Mononuclear cell (primary cell): ENCODE measurements at regions not wholly inside any gene's neighbourhood (a gene's known extent, or its start where the extent isn't known, plus 50 kb on each side); places are given as distances from the start of the nearest gene placed in this dataset.

Source experiments
- H3K27me3 ChIP-seq: 2 replicates; pipeline ENCODE4 v1.6.0; 2011; ENCODE audit warnings: low read length, control low read depth; ENCODE audit not compliant: insufficient read depth
- H3K4me1 ChIP-seq: 2 replicates; pipeline ENCODE4 v1.5.1; 2011; ENCODE audit warnings: mild to moderate bottlenecking, low read length, control low read depth; ENCODE audit not compliant: insufficient read depth
- H3K4me3 ChIP-seq: 2 replicates; pipeline ENCODE4 v1.5.1; 2011; ENCODE audit warnings: mild to moderate bottlenecking, low read length, moderate library complexity
- H3K9me3 ChIP-seq: 2 replicates; pipeline ENCODE4 v1.5.1; 2011; ENCODE audit warnings: low read depth, mild to moderate bottlenecking, control low read depth, low read length

GRCh38 chr1:109821221-109821669 is 57.5 kb upstream of the EPS8L3 start:
- H3K4me3 ChIP-seq = no peak overlapping the region
- no peaks in the 10 kb centered on the region for H3K27me3 ChIP-seq
- H3K4me1 ChIP-seq = peaks cover 96% of the 10 kb centered on the region
- H3K9me3 ChIP-seq = no peaks in the 10 kb centered on the region

- H3K4me1 ChIP-seq = peaks cover 97% of the 10 kb centered on the region
These were observed 56.2 kb upstream of the EPS8L3 start for GRCh38 chr1:109819906-109820305.

DNA sequence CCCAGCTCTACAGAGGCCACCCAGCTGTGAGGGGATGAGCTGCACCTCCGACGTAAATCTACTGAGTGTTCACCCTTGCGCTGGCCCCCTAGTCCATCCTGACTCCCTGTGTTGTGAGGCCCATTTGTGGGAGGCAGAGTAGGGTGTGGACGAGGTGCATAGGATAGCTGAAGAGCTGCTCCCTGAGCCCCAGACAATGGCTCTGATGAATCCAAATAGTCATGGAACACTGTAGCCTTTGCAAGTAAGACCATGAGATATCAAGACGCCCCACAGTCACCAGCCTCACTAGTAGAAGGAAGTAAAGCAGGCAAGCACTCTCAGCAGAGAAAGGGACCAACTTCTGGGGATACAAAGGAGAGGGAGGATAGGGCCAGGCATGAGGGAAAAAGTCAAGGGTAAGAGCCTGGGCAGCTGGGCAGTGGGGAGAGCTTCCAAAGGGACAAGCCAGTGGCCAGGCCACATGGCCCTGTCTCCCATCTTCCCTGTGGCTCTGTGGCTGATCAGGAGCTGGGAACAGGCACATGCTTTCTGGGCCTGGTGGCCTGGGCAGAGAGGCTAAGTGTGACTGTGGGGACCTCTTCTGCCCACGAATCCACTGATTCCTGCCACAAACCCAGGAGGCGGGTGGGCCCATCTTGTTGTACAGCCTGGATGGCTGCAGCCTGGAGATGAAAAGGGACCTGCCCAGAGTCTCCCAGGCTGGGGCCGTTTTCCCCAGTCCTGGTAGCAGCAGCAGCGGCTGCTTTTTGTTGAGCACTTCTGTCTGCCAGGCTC is 55.5 kb upstream of the EPS8L3 start:
- Histone ChIP-seq H3K9me3 (no peaks in the 10 kb centered on the region), H3K4me1 (peaks cover 98% of the 10 kb centered on the region)

More at GRCh38 chr1:109819906-109820305, 56.2 kb upstream of the EPS8L3 start:
- Histone ChIP-seq H3K27me3 (no peaks in the 10 kb centered on the region), H3K9me3 (no peaks in the 10 kb centered on the region), H3K4me3 (no peak overlapping the region)

GRCh38 chr1:109818271-109818987 is 54.7 kb upstream of the EPS8L3 start:
- Histone ChIP-seq H3K9me3 (no peaks in the 10 kb centered on the region), H3K4me1 (peaks cover 94% of the 10 kb centered on the region), H3K27me3 (no peaks in the 10 kb centered on the region), H3K4me3 (no peak overlapping the region)

More for the DNA sequence above, 55.5 kb upstream of the EPS8L3 start:
- Histone ChIP-seq H3K27me3 (no peaks in the 10 kb centered on the region), H3K4me3 (no peak overlapping the region)

DNA sequence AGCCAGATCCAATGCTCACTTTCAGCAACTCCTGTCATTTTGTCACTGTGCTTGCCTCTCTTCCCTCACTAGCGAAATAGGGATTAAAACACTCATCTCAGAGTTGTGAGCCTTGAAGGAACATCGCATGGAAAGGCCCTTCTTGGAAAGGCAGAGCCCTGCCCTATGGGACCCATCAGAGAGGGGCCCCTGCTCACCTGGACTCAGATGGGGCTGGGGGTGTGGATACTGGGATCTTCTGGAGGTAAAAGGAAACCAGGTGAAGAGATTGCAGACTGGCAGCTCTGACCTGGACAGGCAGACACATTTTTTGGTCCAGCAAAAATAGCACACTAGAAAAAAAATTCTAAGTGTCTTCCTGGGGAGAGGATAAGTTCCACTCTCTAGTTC is 54.2 kb upstream of the EPS8L3 start:
- no peaks in the 10 kb centered on the region for H3K27me3 ChIP-seq
- H3K4me1 ChIP-seq = peaks cover 92% of the 10 kb centered on the region

DNA sequence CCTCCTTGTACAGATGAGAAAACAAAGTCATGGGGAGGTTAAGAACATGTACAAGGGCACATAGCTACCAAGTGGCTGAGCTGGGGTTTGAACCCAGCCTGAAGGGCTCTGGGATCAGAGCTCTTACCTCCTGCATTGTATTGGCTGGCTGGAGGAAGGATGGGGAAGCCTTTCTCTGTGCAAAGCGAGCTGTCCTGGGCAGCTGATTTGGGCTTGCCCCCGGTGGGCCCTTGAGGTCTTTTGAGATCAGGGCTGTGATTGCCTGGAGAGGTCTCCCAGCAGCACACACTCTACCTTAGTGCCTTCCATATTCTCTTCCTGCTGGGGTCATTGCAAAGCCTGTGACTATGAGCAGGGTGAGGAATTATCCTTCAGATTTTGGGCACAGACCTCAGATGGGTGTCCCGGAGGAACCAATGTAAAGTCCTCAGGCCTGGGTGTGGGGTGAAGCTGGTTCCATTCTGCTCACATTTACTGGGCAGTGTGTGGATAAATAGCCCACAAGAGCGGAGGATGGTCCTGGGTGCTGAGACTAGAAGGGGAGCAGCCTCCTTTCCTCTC is 53.3 kb upstream of the EPS8L3 start:
- H3K27me3 ChIP-seq = no peaks in the 10 kb centered on the region
- peaks cover 88% of the 10 kb centered on the region for H3K4me1 ChIP-seq
- no peaks in the 10 kb centered on the region for H3K9me3 ChIP-seq
- no peak overlapping the region for H3K4me3 ChIP-seq

More for the DNA sequence above, 54.2 kb upstream of the EPS8L3 start:
- no peak overlapping the region for H3K4me3 ChIP-seq
- no peaks in the 10 kb centered on the region for H3K9me3 ChIP-seq

DNA sequence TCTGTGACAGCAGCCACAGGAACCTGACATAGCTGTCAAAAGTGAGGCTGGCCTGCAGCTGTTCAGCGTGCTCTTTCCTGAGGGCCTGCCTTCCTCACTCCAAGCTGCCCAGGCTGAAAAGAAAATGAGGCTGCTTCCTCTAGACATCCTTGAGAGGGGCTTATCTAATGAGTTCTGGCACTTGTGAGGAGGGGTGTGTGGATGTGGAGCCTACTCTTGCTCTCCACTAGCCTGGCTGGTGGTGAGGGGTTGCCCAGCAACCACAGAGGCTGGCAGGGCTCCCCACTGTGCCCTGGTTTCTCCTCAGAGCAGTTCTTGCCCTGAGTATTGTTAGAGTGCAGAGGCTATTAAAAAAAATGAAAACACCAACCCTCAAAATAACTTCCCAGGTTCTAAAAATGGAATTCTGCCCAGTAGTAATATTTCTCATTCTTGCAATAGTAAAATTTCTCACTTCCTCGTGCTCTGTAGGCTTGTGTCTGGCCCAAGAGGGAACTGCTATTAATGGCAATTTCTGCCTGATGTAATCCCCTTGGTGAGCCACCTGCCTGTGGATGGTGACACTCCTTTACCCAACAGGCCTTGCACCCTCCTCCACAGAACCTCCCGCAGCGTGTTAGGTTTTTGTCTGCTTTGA is 52.6 kb upstream of the EPS8L3 start:
- Histone ChIP-seq H3K9me3 (no peaks in the 10 kb centered on the region), H3K27me3 (no peaks in the 10 kb centered on the region), H3K4me3 (no peak overlapping the region), H3K4me1 (peaks cover 80% of the 10 kb centered on the region)

DNA sequence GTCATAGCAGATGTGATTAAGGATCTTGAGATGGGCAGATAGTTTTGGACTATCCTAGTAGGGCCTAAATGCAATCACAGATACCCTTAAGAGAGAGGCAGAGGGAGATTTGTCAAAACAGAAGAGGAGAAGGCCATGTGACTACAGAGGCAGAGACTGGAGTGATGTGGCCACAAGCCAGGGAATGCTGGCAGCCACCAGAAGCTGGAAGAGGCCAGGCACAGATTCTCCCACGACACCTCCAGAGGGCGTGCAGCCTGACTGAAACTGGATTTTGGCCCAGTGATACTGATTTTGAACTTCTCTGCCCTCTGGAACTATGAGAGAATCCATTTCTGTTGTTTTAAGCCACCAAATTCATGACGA is 52.1 kb upstream of the EPS8L3 start:
- no peak overlapping the region for H3K4me3 ChIP-seq
- H3K27me3 ChIP-seq = no peaks in the 10 kb centered on the region
- no peaks in the 10 kb centered on the region for H3K9me3 ChIP-seq
- H3K4me1 ChIP-seq = peaks cover 76% of the 10 kb centered on the region

GRCh38 chr1:109814993-109815786 is 51.5 kb upstream of the EPS8L3 start:
- H3K4me1 ChIP-seq = peaks cover 70% of the 10 kb centered on the region
- no peaks in the 10 kb centered on the region for H3K27me3 ChIP-seq
- no peaks in the 10 kb centered on the region for H3K9me3 ChIP-seq
- no peak overlapping the region for H3K4me3 ChIP-seq

GRCh38 chr1:109814223-109814622 is 50.5 kb upstream of the EPS8L3 start:
- H3K4me1 ChIP-seq = peaks cover 60% of the 10 kb centered on the region
- H3K4me3 ChIP-seq = no peak overlapping the region

More at GRCh38 chr1:109814223-109814622, 50.5 kb upstream of the EPS8L3 start:
- Histone ChIP-seq H3K9me3 (no peaks in the 10 kb centered on the region), H3K27me3 (no peaks in the 10 kb centered on the region)
